ENCODE measurements at regions not wholly inside any gene's neighbourhood (a gene's known extent, or its start where the extent isn't known, plus 50 kb on each side); places are given as distances from the start of the nearest gene placed in this dataset.
"Not testable (repeated sequence)": the region's sequence is repeated elsewhere in the genome, so short reads cannot be mapped to it uniquely, and the experiment has no call there.

DNA sequence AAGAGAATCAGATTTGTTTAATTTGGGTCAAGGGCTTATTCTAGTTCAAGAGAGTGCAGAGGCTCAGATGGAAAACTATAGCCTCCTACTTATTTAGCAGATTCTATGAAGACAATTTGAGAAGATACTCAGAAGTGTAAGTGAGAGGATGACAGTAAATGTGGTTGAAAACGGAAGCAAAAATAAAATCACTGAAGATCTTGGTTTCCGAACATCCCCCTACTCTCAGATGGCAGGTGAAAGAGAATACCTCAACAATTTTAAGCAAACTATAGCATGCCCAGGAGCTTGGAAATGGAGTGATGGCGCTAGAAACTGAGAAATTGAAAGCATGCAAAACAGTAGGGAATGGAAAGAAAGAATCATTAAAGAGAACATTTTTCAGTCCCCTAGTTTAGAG, 705.5 kb upstream of the CDH8 start:
- Histone ChIP-seq H3K4me1 (no peaks in the 10 kb centered on the region), H3K9me3 (no peaks in the 10 kb centered on the region), H3K36me3 (no peaks in the 10 kb centered on the region), H3K4me3 (ENCODE audit: low read depth, low read length) (no peak overlapping the region), H3K27me3 (no peaks in the 10 kb centered on the region)
- TF ChIP-seq CTCF (IDR thresholded peaks at IDR 0.05; ENCODE audit: low read depth, low read length): no peak
- no peak for DNase-seq

DNA sequence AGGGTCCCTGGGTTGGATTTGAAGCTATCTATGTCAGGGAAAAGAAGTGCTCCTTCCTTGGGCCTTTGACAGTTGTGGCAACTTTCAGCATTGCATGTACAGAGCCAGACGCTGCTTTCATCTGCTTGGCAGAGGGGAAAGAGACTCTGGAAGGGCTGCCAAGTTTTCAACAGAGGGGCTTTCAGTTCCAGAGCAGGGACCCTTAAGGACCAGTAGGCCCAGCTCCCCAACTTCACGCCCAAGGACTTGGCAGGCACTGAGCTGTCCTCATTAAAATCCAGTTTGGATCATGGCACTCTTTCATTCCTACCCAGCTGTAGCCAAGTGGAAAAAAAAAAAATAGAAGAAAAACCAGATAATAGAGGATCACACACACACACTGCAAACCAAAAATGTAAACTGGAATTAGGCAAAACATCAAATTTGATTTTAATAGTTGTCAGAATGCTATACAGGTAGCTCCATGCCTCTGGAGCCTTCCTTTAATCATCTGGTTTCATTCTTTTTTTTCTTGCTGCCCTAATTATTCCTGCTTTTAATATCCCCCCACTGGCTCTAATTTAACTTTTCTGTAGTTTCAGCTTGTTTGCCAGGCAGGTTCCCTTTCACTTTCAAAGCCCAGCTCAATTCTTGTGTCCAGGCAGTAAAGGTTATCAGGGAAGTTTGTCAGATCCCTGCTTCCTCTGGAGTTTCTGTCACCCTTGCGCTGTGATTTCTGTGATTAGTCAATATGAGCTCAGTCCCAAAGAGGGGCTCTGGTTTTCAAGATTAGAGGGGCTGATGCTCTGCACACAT, 702.6 kb upstream of the CDH8 start:
- Histone ChIP-seq H3K36me3 (no peaks in the 10 kb centered on the region), H3K9me3 (no peaks in the 10 kb centered on the region), H3K4me1 (no peaks in the 10 kb centered on the region), H3K4me3 (ENCODE audit: low read depth, low read length) (no peak overlapping the region), H3K27me3 (no peaks in the 10 kb centered on the region)
- DNase-seq: no peak
- TF ChIP-seq CTCF (IDR thresholded peaks at IDR 0.05; ENCODE audit: low read depth, low read length): no peak

DNA sequence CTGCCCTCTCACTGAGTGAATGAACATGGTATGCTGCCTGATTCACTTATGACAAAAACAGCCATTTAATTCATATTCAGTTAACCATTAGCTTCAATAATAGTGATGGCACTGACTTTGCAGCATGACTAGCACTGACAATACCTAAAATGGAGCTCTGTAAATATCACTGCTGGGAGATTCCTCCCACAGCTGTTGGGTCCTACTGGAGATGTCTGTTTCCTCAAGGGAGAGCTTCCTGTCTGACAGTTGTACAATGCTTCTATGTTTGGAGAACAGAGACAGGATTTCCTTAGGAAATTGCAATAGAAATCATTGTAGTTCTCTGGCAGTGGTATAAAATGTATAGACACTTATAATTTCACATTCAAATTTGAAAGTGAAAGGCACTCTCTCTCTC, 695.9 kb upstream of the CDH8 start:
- no peak overlapping the region for H3K4me3 ChIP-seq (ENCODE audit: low read depth, low read length)
- no peak for TF ChIP-seq CTCF (IDR thresholded peaks at IDR 0.05; ENCODE audit: low read depth, low read length)
- no peaks in the 10 kb centered on the region for H3K27me3 ChIP-seq
- no peak for DNase-seq
- H3K4me1 ChIP-seq: no peaks in the 10 kb centered on the region
- H3K36me3 ChIP-seq: no peaks in the 10 kb centered on the region
- H3K9me3 ChIP-seq: no peaks in the 10 kb centered on the region

DNA sequence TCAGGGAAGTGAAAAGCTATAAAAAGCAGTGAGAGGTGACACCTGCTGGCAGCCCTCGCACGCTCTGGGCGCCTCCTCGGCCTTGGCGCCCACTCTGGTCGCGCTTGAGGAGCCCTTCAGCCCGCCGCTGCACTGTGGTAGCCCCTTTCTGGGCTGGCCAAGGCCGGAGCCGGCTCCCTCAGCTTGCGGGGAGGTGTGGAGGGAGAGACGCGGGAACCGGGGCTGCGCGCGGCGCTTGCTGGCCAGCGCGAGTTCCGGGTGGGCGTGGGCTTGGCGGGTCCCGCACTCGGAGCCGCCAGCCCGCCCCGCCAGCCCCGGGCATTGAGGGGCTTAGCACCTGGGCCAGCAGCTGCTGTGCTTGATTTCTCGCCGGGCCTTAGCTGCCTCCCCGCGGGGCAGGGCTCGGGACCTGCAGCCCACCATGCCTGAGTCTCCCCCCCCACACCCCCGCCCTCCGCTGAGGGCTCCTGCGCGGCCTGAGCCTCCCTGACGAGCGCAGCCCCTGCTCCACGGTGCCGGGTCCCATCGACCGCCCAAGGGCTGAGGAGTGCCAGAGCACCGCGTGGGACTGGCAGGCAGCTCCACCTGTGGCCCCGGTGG, 688.5 kb upstream of the CDH8 start:
- not testable (repeated sequence) for H3K4me1 ChIP-seq; H3K9me3 ChIP-seq; H3K4me3 ChIP-seq (ENCODE audit: low read depth, low read length); DNase-seq; H3K36me3 ChIP-seq; H3K27me3 ChIP-seq

DNA sequence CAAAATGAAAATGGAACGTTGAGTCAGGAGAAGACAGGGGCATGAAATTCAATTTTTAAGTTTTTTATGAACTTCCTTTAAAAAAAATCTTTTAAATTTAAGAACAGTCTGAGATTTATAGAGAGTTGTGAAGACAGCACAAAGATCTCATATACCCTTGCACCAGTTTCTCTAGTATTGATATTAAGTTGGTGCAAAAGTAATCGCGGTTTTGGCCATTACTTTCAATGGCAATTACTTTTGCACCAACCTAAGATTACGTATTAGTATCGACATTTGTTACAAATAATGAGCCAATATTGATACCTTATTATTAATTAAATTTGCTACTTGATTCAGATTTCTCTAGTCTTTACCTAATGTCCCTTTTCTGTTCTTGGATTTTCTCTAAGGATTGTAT, 684.4 kb upstream of the CDH8 start:
- Histone ChIP-seq H3K9me3 (no peaks in the 10 kb centered on the region; the same call in 1 of the 2 replicates), H3K27me3 (no peaks in the 10 kb centered on the region), H3K4me3 (ENCODE audit: low read depth, low read length) (no peak overlapping the region), H3K4me1 (no peaks in the 10 kb centered on the region), H3K36me3 (no peaks in the 10 kb centered on the region)
- no peak for DNase-seq
- no peak for TF ChIP-seq CTCF (IDR thresholded peaks at IDR 0.05; ENCODE audit: low read depth, low read length)

- H3K27me3 ChIP-seq: no peaks in the 10 kb centered on the region
- no peak for TF ChIP-seq CTCF (IDR thresholded peaks at IDR 0.05; ENCODE audit: low read depth, low read length)
- DNase-seq: no peak
- H3K9me3 ChIP-seq: no peaks in the 10 kb centered on the region
- H3K36me3 ChIP-seq: no peaks in the 10 kb centered on the region
- H3K4me3 ChIP-seq (ENCODE audit: low read depth, low read length): no peak overlapping the region
- H3K4me1 ChIP-seq: no peaks in the 10 kb centered on the region
These were observed 680.8 kb upstream of the CDH8 start for GRCh38 chr16:62717026-62717425.
